H9 (cell line): ENCODE measurements at regions not wholly inside any gene's neighbourhood (a gene's known extent, or its start where the extent isn't known, plus 50 kb on each side); places are given as distances from the start of the nearest gene placed in this dataset.
A peak's percentile ranks its signal among the peaks of the same experiment; 100 is the strongest.

Experiments used
- DNase-seq: peaks from one replicate; pipeline ENCODE4 v3.0.0-alpha.2; 2017
- H2AFZ ChIP-seq: one replicate; pipeline ENCODE4 v1.6.1; 2013; ENCODE audit warnings: mild to moderate bottlenecking, low read length, control low read depth, moderate library complexity
- H2AK5ac ChIP-seq: 2 replicates; pipeline ENCODE4 v1.6.1; 2013; ENCODE audit warnings: low read length, control low read depth, mixed read lengths; ENCODE audit not compliant: insufficient read length
- H2BK120ac ChIP-seq: one replicate; pipeline ENCODE4 v1.6.1; 2013; ENCODE audit warnings: low read depth, mild to moderate bottlenecking, low read length, control low read depth, inconsistent platforms; ENCODE audit not compliant: poor library complexity, severe bottlenecking
- H2BK12ac ChIP-seq: 2 replicates; pipeline ENCODE4 v1.6.1; 2013; ENCODE audit warnings: low read length, control low read depth, mixed read lengths, low read depth; ENCODE audit not compliant: insufficient read length
- H2BK15ac ChIP-seq: 2 replicates; pipeline ENCODE4 v1.6.1; 2013; ENCODE audit warnings: low read depth, low read length, control low read depth
- H2BK20ac ChIP-seq: one replicate; pipeline ENCODE4 v1.6.1; 2013; ENCODE audit warnings: low read depth, mild to moderate bottlenecking, low read length, control low read depth, inconsistent platforms; ENCODE audit not compliant: poor library complexity, severe bottlenecking
- H2BK5ac ChIP-seq: 2 replicates; pipeline ENCODE4 v1.6.1; 2013; ENCODE audit warnings: low read length, control low read depth, mixed read lengths; ENCODE audit not compliant: insufficient read length
- H3K14ac ChIP-seq: 2 replicates; pipeline ENCODE4 v1.6.1; 2013; ENCODE audit warnings: low read length, control low read depth; ENCODE audit not compliant: insufficient read depth
- H3K18ac ChIP-seq: 2 replicates; pipeline ENCODE4 v1.6.1; 2013; ENCODE audit warnings: low read depth, mild to moderate bottlenecking, mixed read lengths, low read length, control low read depth; ENCODE audit not compliant: insufficient read length
- H3K23ac ChIP-seq: 2 replicates; pipeline ENCODE4 v1.6.1; 2013; ENCODE audit warnings: low read length, control low read depth, mixed read lengths, low read depth; ENCODE audit not compliant: insufficient read length
- H3K23me2 ChIP-seq: 2 replicates; pipeline ENCODE4 v1.6.1; 2013; ENCODE audit warnings: low read depth, mild to moderate bottlenecking, mixed read lengths, low read length, control low read depth; ENCODE audit not compliant: insufficient read length, poor library complexity, severe bottlenecking
- H3K27ac ChIP-seq: 2 replicates; pipeline ENCODE4 v1.5.1; 2013; ENCODE audit warnings: low read length, control low read depth, mixed read lengths, low read depth; ENCODE audit not compliant: insufficient read length
- H3K27me3 ChIP-seq: 2 replicates; pipeline ENCODE4 v1.6.1; 2013; ENCODE audit warnings: low read length, control low read depth, inconsistent platforms; ENCODE audit not compliant: insufficient read depth
- H3K4ac ChIP-seq: 2 replicates; pipeline ENCODE4 v1.6.1; 2013; ENCODE audit warnings: low read depth, mild to moderate bottlenecking, control low read depth, inconsistent platforms, low read length, moderate library complexity
- H3K4me1 ChIP-seq: 2 replicates; pipeline ENCODE4 v1.6.1; 2013; ENCODE audit warnings: low read length, control low read depth, inconsistent platforms; ENCODE audit not compliant: insufficient read depth
- H3K4me2 ChIP-seq: 2 replicates; pipeline ENCODE4 v1.6.1; 2013; ENCODE audit warnings: low read length, control low read depth, mixed read lengths; ENCODE audit not compliant: insufficient read length, insufficient read depth
- H3K56ac ChIP-seq: 2 replicates; pipeline ENCODE4 v1.6.1; 2013; ENCODE audit warnings: low read depth, mild to moderate bottlenecking, mixed read lengths, low read length, control low read depth; ENCODE audit not compliant: insufficient read length
- H3K79me1 ChIP-seq: 2 replicates; pipeline ENCODE4 v1.6.1; 2013; ENCODE audit warnings: low read depth, mild to moderate bottlenecking, moderate library complexity, low read length, control low read depth, inconsistent platforms; ENCODE audit not compliant: insufficient read depth, poor library complexity, severe bottlenecking
- H3K79me2 ChIP-seq: 2 replicates; pipeline ENCODE4 v1.6.1; 2013; ENCODE audit warnings: low read length, control low read depth, inconsistent platforms; ENCODE audit not compliant: insufficient read depth
- H3K9ac ChIP-seq: 2 replicates; pipeline ENCODE4 v1.6.1; 2013; ENCODE audit warnings: low read length, control low read depth, mixed read lengths; ENCODE audit not compliant: insufficient read length; ENCODE audit errors: extremely low read depth
- H3K9me3 ChIP-seq: one replicate; pipeline ENCODE4 v1.6.1; 2013; ENCODE audit warnings: low read depth, low read length, inconsistent platforms; ENCODE audit not compliant: control insufficient read depth
- H3T11ph ChIP-seq: one replicate; pipeline ENCODE4 v1.6.1; 2013; ENCODE audit warnings: mild to moderate bottlenecking, low read length, control low read depth, inconsistent platforms
- H4K20me1 ChIP-seq: one replicate; pipeline ENCODE4 v1.6.1; 2013; ENCODE audit not compliant: control insufficient read depth, insufficient read length, insufficient read depth
- H4K5ac ChIP-seq: 2 replicates; pipeline ENCODE4 v1.6.1; 2013; ENCODE audit warnings: low read depth, mild to moderate bottlenecking, mixed read lengths, low read length, control low read depth; ENCODE audit not compliant: insufficient read length
- H4K8ac ChIP-seq: replicated peaks from 2 replicates; pipeline ENCODE4 v1.6.1; 2013; ENCODE audit warnings: low read length, control low read depth, mixed read lengths, low read depth; ENCODE audit not compliant: insufficient read length
- H4K91ac ChIP-seq: 2 replicates; pipeline ENCODE4 v1.6.1; 2013; ENCODE audit warnings: low read depth, mild to moderate bottlenecking, moderate library complexity, mixed read lengths, low read length, control low read depth; ENCODE audit not compliant: insufficient read length
- H3K27ac Mint-ChIP-seq, 3 experiments: 2 replicates in 2 of 3; 3 replicates in 1 of 3; pipeline ENCODE4 v1.8.0; 2020 to 2021; ENCODE audit warnings: mixed read lengths in 3 of 3, mild to moderate bottlenecking in 1 of 3, moderate library complexity in 1 of 3
- H3K27me3 Mint-ChIP-seq: 2 replicates; pipeline ENCODE4 v1.8.0; 2021; ENCODE audit warnings: low read depth, mild to moderate bottlenecking, moderate library complexity, mixed read lengths
- H3K36me3 Mint-ChIP-seq, 3 experiments: 2 replicates in 2 of 3; 3 replicates in 1 of 3; pipeline ENCODE4 v1.8.0; 2020 to 2021; ENCODE audit warnings: low read depth in 3 of 3, mixed read lengths in 3 of 3; ENCODE audit not compliant: insufficient read depth in 1 of 3
- H3K4me1 Mint-ChIP-seq, 2 experiments: 2 replicates each; pipeline ENCODE4 v1.8.0; 2020; ENCODE audit warnings: mixed read lengths in 2 of 2
- H3K4me3 Mint-ChIP-seq, 2 experiments: 2 replicates in 1 of 2; 3 replicates in 1 of 2; pipeline ENCODE4 v1.8.0; 2020 to 2021; ENCODE audit warnings: mild to moderate bottlenecking in 2 of 2, mixed read lengths in 2 of 2, moderate library complexity in 1 of 2
- H3K9me3 Mint-ChIP-seq, 2 experiments: 2 replicates in 1 of 2; 3 replicates in 1 of 2; pipeline ENCODE4 v1.8.0; 2020; ENCODE audit warnings: mild to moderate bottlenecking in 2 of 2, mixed read lengths in 2 of 2, moderate library complexity in 1 of 2
- WGBS: extraction: QIAGEN DNeasy Blood & Tissue Kit; methylation state at CpG from one replicate; pipeline ENCODE4 v1.1.7; 2013; ENCODE audit warnings: missing lambda C conversion rate, low lambda C conversion rate, mixed read lengths; ENCODE audit not compliant: insufficient read length; ENCODE audit errors: extremely low coverage; 5-methylcytosine and 5-hydroxymethylcytosine counted together
- TF ChIP-seq, protein P1 (sequence below): fragments of 200-600 bp; sonication (generic); conservative IDR thresholded peaks from 3 replicates; pipeline ENCODE4 v1.8.0; 2021; ENCODE audit warnings: antibody characterized with exemption, mild to moderate bottlenecking

DNA sequence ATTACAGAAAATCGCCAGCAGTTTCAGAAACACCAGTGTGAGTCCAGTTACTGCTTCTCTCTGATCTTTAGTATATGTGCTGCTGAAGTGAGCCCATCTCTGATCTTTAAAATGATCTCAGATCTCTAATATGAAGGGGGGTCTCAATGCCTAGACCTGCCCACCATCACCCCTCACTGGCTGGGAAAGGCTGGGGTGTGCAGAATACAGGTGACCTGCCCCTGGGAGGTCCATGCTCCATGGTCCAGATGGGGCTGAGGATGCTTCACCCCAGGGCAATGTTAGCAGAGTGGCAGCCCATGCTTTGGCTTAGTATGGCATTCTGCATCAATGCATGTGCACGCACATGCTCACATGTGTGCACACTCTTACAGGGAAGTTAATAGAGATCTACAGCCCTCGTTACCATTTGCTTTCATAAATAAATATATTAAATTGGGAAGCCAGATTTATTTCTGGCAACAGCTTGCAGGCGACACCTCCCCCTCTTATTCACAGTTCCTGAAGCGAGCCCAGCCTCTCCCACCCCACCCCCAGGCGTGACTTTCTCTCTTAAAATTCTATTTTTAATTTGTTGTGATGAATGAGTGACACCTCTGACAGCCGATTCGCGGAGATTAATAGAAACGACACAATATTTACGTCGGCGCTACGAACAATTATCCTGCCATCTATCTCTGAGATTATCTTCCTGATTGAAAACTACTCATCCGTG is 104.7 kb upstream of the ESRRB start:
- no peak overlapping the region for H3K56ac ChIP-seq
- no peak overlapping the region for H3K18ac ChIP-seq
- no peaks in the 10 kb centered on the region for H3K9me3 Mint-ChIP-seq
- H3K36me3 Mint-ChIP-seq, result peaks cover 0 to 2% (median 0%) of the 10 kb centered on the region in 3 experiments; a peak in 1 of 7 replicates
- H2BK5ac ChIP-seq, result no peak overlapping the region
- H3K9me3 ChIP-seq, result no peaks in the 10 kb centered on the region
- no peak overlapping the region for H2BK120ac ChIP-seq
- H4K91ac ChIP-seq, result no peak overlapping the region
- no peak overlapping the region for H3K4ac ChIP-seq
- no peak overlapping the region for H2BK20ac ChIP-seq
- no peaks in the 10 kb centered on the region for H4K20me1 ChIP-seq
- H3K23me2 ChIP-seq, result no peaks in the 10 kb centered on the region
- no peaks in the 10 kb centered on the region for H3K79me2 ChIP-seq
- H3K27me3 ChIP-seq, result no peaks in the 10 kb centered on the region
- peaks cover 38% of the 10 kb centered on the region for H3K27me3 Mint-ChIP-seq
- TF ChIP-seq, protein P1, sequence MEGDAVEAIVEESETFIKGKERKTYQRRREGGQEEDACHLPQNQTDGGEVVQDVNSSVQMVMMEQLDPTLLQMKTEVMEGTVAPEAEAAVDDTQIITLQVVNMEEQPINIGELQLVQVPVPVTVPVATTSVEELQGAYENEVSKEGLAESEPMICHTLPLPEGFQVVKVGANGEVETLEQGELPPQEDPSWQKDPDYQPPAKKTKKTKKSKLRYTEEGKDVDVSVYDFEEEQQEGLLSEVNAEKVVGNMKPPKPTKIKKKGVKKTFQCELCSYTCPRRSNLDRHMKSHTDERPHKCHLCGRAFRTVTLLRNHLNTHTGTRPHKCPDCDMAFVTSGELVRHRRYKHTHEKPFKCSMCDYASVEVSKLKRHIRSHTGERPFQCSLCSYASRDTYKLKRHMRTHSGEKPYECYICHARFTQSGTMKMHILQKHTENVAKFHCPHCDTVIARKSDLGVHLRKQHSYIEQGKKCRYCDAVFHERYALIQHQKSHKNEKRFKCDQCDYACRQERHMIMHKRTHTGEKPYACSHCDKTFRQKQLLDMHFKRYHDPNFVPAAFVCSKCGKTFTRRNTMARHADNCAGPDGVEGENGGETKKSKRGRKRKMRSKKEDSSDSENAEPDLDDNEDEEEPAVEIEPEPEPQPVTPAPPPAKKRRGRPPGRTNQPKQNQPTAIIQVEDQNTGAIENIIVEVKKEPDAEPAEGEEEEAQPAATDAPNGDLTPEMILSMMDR, result no peak
- H3K4me2 ChIP-seq, result no peak overlapping the region
- H3K23ac ChIP-seq, result no peak overlapping the region
- no peak overlapping the region for H2BK12ac ChIP-seq
- no CpG with 5 or more reads among the region's 15 CpGs for WGBS
- no peak overlapping the region for H2AK5ac ChIP-seq
- no peak overlapping the region for H3T11ph ChIP-seq
- H3K79me1 ChIP-seq, result no peaks in the 10 kb centered on the region
- no peak overlapping the region for H3K27ac Mint-ChIP-seq
- no peak overlapping the region for H4K8ac ChIP-seq
- H4K5ac ChIP-seq, result no peak overlapping the region
- H3K4me1 ChIP-seq, result no peaks in the 10 kb centered on the region; the same call in 1 of the 2 replicates
- no peak overlapping the region for H3K9ac ChIP-seq
- H3K14ac ChIP-seq, result no peak overlapping the region
- peaks cover 3 to 15% of the 10 kb centered on the region in 2 experiments; a peak in 3 of 4 replicates for H3K4me1 Mint-ChIP-seq
- H3K27ac ChIP-seq, result no peak overlapping the region
- no peak overlapping the region for H2BK15ac ChIP-seq
- peak; percentile 8 for DNase-seq
- H2AFZ ChIP-seq, result no peak overlapping the region
- no peak overlapping the region for H3K4me3 Mint-ChIP-seq
